ENCODE measurements at regions not wholly inside any gene's neighbourhood (a gene's known extent, or its start where the extent isn't known, plus 50 kb on each side); places are given as distances from the start of the nearest gene placed in this dataset.

GRCh38 chr11:10923882-10924281 lies 66.0 kb upstream of the ZBED5 start:
- no peak overlapping the region for H3K4me2 ChIP-seq (ENCODE audit: insufficient read depth, low read length)
- H3K9me1 ChIP-seq (replicated peaks; ENCODE audit: control insufficient read depth, extremely low read depth, insufficient read depth, low read length): no peaks in the 10 kb centered on the region
- no peaks in the 10 kb centered on the region for H4K20me1 ChIP-seq (replicated peaks; ENCODE audit: control insufficient read depth, extremely low read depth, insufficient read depth, low read length)
- peaks cover 4 to 5% of the 10 kb centered on the region in 2 experiments for H3K27me3 ChIP-seq (ENCODE audit: control insufficient read depth in 2 of 2, insufficient read depth in 2 of 2, low read length in 2 of 2)
- H3K9ac ChIP-seq (replicated peaks; ENCODE audit: extremely low read depth, insufficient read depth, low read length): no peak overlapping the region
- POLR2A ChIA-PET: no interaction called here
- DNase-seq (ENCODE audit: low read depth, low spot score) (no peak), FAIRE-seq (no peak)
- intact Hi-C loops (cut with micrococcal nuclease): no loop called here
- no peaks in the 10 kb centered on the region for H3K36me3 ChIP-seq (ENCODE audit: control insufficient read depth in 2 of 2, extremely low read depth in 1 of 2, insufficient read depth in 2 of 2, low read length in 2 of 2)
- H3K79me2 ChIP-seq (ENCODE audit: control insufficient read depth, insufficient read depth, low read length): no peaks in the 10 kb centered on the region
- dilution Hi-C loops (cut with MboI; ENCODE audit: extremely low pct_ligation_motif_present, low sequenced_read_pairs): no loop called here
- no peaks in the 10 kb centered on the region for H3K9me3 ChIP-seq (replicated peaks; ENCODE audit: control insufficient read depth, insufficient read depth, low read length)
- BruUV-seq (replicated peaks): no TSS peak
- H2AFZ ChIP-seq (ENCODE audit: low read depth, low read length): no peak overlapping the region
- CTCF ChIA-PET: interaction anchor here (1.5 to 1.9 kb wide), 2 partner anchors 14 to 131 kb away, joined by 4 to 8 read pairs; no protein-coding TSS in a partner anchor
- H3K27ac ChIP-seq (ENCODE audit: insufficient read depth, low read depth, low read length): no peak overlapping the region
- H3K4me3 ChIP-seq (replicated peaks in 1 of 3; ENCODE audit: insufficient read depth in 1 of 3, low read depth in 1 of 3, low read length in 3 of 3): no peak overlapping the region
- TF ChIP-seq POLR2A (IDR thresholded peaks at IDR 0.05; ENCODE audit: low read depth, low read length) (no peak), FOS (IDR thresholded peaks at IDR 0.05; ENCODE audit: borderline replicate concordance, insufficient read depth, low read length) (no peak), POLR2AphosphoS5 (IDR thresholded peaks at IDR 0.05; ENCODE audit: insufficient read depth, low read depth, low read length) (no peak), EZH2 (IDR thresholded peaks at IDR 0.05; ENCODE audit: borderline replicate concordance, low read depth, low read length, severe bottlenecking) (no peak), GATA2 (IDR thresholded peaks at IDR 0.05; ENCODE audit: insufficient read depth, insufficient read length, low read depth, low read length) (no peak), MYC (IDR thresholded peaks at IDR 0.05; ENCODE audit: low read depth, low read length) (no peak), JUN (IDR thresholded peaks at IDR 0.05; ENCODE audit: borderline replicate concordance, insufficient read depth, insufficient read length, low read depth) (no peak), MAX (IDR thresholded peaks at IDR 0.05; ENCODE audit: insufficient read depth, insufficient read length) (no peak)
- TF ChIP-seq, protein P1, sequence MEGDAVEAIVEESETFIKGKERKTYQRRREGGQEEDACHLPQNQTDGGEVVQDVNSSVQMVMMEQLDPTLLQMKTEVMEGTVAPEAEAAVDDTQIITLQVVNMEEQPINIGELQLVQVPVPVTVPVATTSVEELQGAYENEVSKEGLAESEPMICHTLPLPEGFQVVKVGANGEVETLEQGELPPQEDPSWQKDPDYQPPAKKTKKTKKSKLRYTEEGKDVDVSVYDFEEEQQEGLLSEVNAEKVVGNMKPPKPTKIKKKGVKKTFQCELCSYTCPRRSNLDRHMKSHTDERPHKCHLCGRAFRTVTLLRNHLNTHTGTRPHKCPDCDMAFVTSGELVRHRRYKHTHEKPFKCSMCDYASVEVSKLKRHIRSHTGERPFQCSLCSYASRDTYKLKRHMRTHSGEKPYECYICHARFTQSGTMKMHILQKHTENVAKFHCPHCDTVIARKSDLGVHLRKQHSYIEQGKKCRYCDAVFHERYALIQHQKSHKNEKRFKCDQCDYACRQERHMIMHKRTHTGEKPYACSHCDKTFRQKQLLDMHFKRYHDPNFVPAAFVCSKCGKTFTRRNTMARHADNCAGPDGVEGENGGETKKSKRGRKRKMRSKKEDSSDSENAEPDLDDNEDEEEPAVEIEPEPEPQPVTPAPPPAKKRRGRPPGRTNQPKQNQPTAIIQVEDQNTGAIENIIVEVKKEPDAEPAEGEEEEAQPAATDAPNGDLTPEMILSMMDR (IDR thresholded peaks at IDR 0.05; ENCODE audit: extremely low read depth in 1 of 2, insufficient read depth in 1 of 2, low read depth in 1 of 2, low read length in 2 of 2): no peak
- H3K4me1 ChIP-seq (ENCODE audit: control insufficient read depth, extremely low read depth, insufficient read depth, low read length): no peaks in the 10 kb centered on the region
